H9 (cell line): ENCODE measurements at regions not wholly inside any gene's neighbourhood (a gene's known extent, or its start where the extent isn't known, plus 50 kb on each side); places are given as distances from the start of the nearest gene placed in this dataset.

ENCODE experiments used
- DNase-seq: peaks from one replicate; pipeline ENCODE4 v3.0.0-alpha.2; 2017
- H2AFZ ChIP-seq: one replicate; pipeline ENCODE4 v1.6.1; 2013; ENCODE audit warnings: mild to moderate bottlenecking, low read length, control low read depth, moderate library complexity
- H2AK5ac ChIP-seq: 2 replicates; pipeline ENCODE4 v1.6.1; 2013; ENCODE audit warnings: low read length, control low read depth, mixed read lengths; ENCODE audit not compliant: insufficient read length
- H2BK120ac ChIP-seq: one replicate; pipeline ENCODE4 v1.6.1; 2013; ENCODE audit warnings: low read depth, mild to moderate bottlenecking, low read length, control low read depth, inconsistent platforms; ENCODE audit not compliant: poor library complexity, severe bottlenecking
- H2BK12ac ChIP-seq: 2 replicates; pipeline ENCODE4 v1.6.1; 2013; ENCODE audit warnings: low read length, control low read depth, mixed read lengths, low read depth; ENCODE audit not compliant: insufficient read length
- H2BK15ac ChIP-seq: 2 replicates; pipeline ENCODE4 v1.6.1; 2013; ENCODE audit warnings: low read depth, low read length, control low read depth
- H2BK20ac ChIP-seq: one replicate; pipeline ENCODE4 v1.6.1; 2013; ENCODE audit warnings: low read depth, mild to moderate bottlenecking, low read length, control low read depth, inconsistent platforms; ENCODE audit not compliant: poor library complexity, severe bottlenecking
- H2BK5ac ChIP-seq: 2 replicates; pipeline ENCODE4 v1.6.1; 2013; ENCODE audit warnings: low read length, control low read depth, mixed read lengths; ENCODE audit not compliant: insufficient read length
- H3K14ac ChIP-seq: 2 replicates; pipeline ENCODE4 v1.6.1; 2013; ENCODE audit warnings: low read length, control low read depth; ENCODE audit not compliant: insufficient read depth
- H3K18ac ChIP-seq: 2 replicates; pipeline ENCODE4 v1.6.1; 2013; ENCODE audit warnings: low read depth, mild to moderate bottlenecking, mixed read lengths, low read length, control low read depth; ENCODE audit not compliant: insufficient read length
- H3K23ac ChIP-seq: 2 replicates; pipeline ENCODE4 v1.6.1; 2013; ENCODE audit warnings: low read length, control low read depth, mixed read lengths, low read depth; ENCODE audit not compliant: insufficient read length
- H3K23me2 ChIP-seq: 2 replicates; pipeline ENCODE4 v1.6.1; 2013; ENCODE audit warnings: low read depth, mild to moderate bottlenecking, mixed read lengths, low read length, control low read depth; ENCODE audit not compliant: insufficient read length, poor library complexity, severe bottlenecking
- H3K27ac ChIP-seq: 2 replicates; pipeline ENCODE4 v1.5.1; 2013; ENCODE audit warnings: low read length, control low read depth, mixed read lengths, low read depth; ENCODE audit not compliant: insufficient read length
- H3K27me3 ChIP-seq: 2 replicates; pipeline ENCODE4 v1.6.1; 2013; ENCODE audit warnings: low read length, control low read depth, inconsistent platforms; ENCODE audit not compliant: insufficient read depth
- H3K4ac ChIP-seq: 2 replicates; pipeline ENCODE4 v1.6.1; 2013; ENCODE audit warnings: low read depth, mild to moderate bottlenecking, control low read depth, inconsistent platforms, low read length, moderate library complexity
- H3K4me1 ChIP-seq: 2 replicates; pipeline ENCODE4 v1.6.1; 2013; ENCODE audit warnings: low read length, control low read depth, inconsistent platforms; ENCODE audit not compliant: insufficient read depth
- H3K4me2 ChIP-seq: 2 replicates; pipeline ENCODE4 v1.6.1; 2013; ENCODE audit warnings: low read length, control low read depth, mixed read lengths; ENCODE audit not compliant: insufficient read length, insufficient read depth
- H3K56ac ChIP-seq: 2 replicates; pipeline ENCODE4 v1.6.1; 2013; ENCODE audit warnings: low read depth, mild to moderate bottlenecking, mixed read lengths, low read length, control low read depth; ENCODE audit not compliant: insufficient read length
- H3K79me1 ChIP-seq: 2 replicates; pipeline ENCODE4 v1.6.1; 2013; ENCODE audit warnings: low read depth, mild to moderate bottlenecking, moderate library complexity, low read length, control low read depth, inconsistent platforms; ENCODE audit not compliant: insufficient read depth, poor library complexity, severe bottlenecking
- H3K79me2 ChIP-seq: 2 replicates; pipeline ENCODE4 v1.6.1; 2013; ENCODE audit warnings: low read length, control low read depth, inconsistent platforms; ENCODE audit not compliant: insufficient read depth
- H3K9ac ChIP-seq: 2 replicates; pipeline ENCODE4 v1.6.1; 2013; ENCODE audit warnings: low read length, control low read depth, mixed read lengths; ENCODE audit not compliant: insufficient read length; ENCODE audit errors: extremely low read depth
- H3K9me3 ChIP-seq: one replicate; pipeline ENCODE4 v1.6.1; 2013; ENCODE audit warnings: low read depth, low read length, inconsistent platforms; ENCODE audit not compliant: control insufficient read depth
- H3T11ph ChIP-seq: one replicate; pipeline ENCODE4 v1.6.1; 2013; ENCODE audit warnings: mild to moderate bottlenecking, low read length, control low read depth, inconsistent platforms
- H4K20me1 ChIP-seq: one replicate; pipeline ENCODE4 v1.6.1; 2013; ENCODE audit not compliant: control insufficient read depth, insufficient read length, insufficient read depth
- H4K5ac ChIP-seq: 2 replicates; pipeline ENCODE4 v1.6.1; 2013; ENCODE audit warnings: low read depth, mild to moderate bottlenecking, mixed read lengths, low read length, control low read depth; ENCODE audit not compliant: insufficient read length
- H4K8ac ChIP-seq: replicated peaks from 2 replicates; pipeline ENCODE4 v1.6.1; 2013; ENCODE audit warnings: low read length, control low read depth, mixed read lengths, low read depth; ENCODE audit not compliant: insufficient read length
- H4K91ac ChIP-seq: 2 replicates; pipeline ENCODE4 v1.6.1; 2013; ENCODE audit warnings: low read depth, mild to moderate bottlenecking, moderate library complexity, mixed read lengths, low read length, control low read depth; ENCODE audit not compliant: insufficient read length
- H3K27ac Mint-ChIP-seq, 3 experiments: 2 replicates in 2 of 3; 3 replicates in 1 of 3; pipeline ENCODE4 v1.8.0; 2020 to 2021; ENCODE audit warnings: mixed read lengths in 3 of 3, mild to moderate bottlenecking in 1 of 3, moderate library complexity in 1 of 3
- H3K27me3 Mint-ChIP-seq: 2 replicates; pipeline ENCODE4 v1.8.0; 2021; ENCODE audit warnings: low read depth, mild to moderate bottlenecking, moderate library complexity, mixed read lengths
- H3K36me3 Mint-ChIP-seq, 3 experiments: 2 replicates in 2 of 3; 3 replicates in 1 of 3; pipeline ENCODE4 v1.8.0; 2020 to 2021; ENCODE audit warnings: low read depth in 3 of 3, mixed read lengths in 3 of 3; ENCODE audit not compliant: insufficient read depth in 1 of 3
- H3K4me1 Mint-ChIP-seq, 2 experiments: 2 replicates each; pipeline ENCODE4 v1.8.0; 2020; ENCODE audit warnings: mixed read lengths in 2 of 2
- H3K4me3 Mint-ChIP-seq, 2 experiments: 2 replicates in 1 of 2; 3 replicates in 1 of 2; pipeline ENCODE4 v1.8.0; 2020 to 2021; ENCODE audit warnings: mild to moderate bottlenecking in 2 of 2, mixed read lengths in 2 of 2, moderate library complexity in 1 of 2
- H3K9me3 Mint-ChIP-seq, 2 experiments: 2 replicates in 1 of 2; 3 replicates in 1 of 2; pipeline ENCODE4 v1.8.0; 2020; ENCODE audit warnings: mild to moderate bottlenecking in 2 of 2, mixed read lengths in 2 of 2, moderate library complexity in 1 of 2
- CTCF ChIP-seq: fragments of 200-600 bp; sonication (generic); conservative IDR thresholded peaks from 3 replicates; pipeline ENCODE4 v1.8.0; 2021; ENCODE audit warnings: antibody characterized with exemption, mild to moderate bottlenecking
- WGBS: extraction: QIAGEN DNeasy Blood & Tissue Kit; methylation state at CpG from one replicate; pipeline ENCODE4 v1.1.7; 2013; ENCODE audit warnings: missing lambda C conversion rate, low lambda C conversion rate, mixed read lengths; ENCODE audit not compliant: insufficient read length; ENCODE audit errors: extremely low coverage; 5-methylcytosine and 5-hydroxymethylcytosine counted together

GRCh38 chr2:66324909-66325528, 109.9 kb upstream of the MEIS1 start:
- Mint-ChIP-seq H3K4me3 (no peak overlapping the region), H3K36me3 (no peaks in the 10 kb centered on the region), H3K9me3 (no peaks in the 10 kb centered on the region), H3K27me3 (no peaks in the 10 kb centered on the region), H3K27ac (no peak overlapping the region), H3K4me1 (peaks cover 29 to 30% of the 10 kb centered on the region in 2 experiments)
- H3K9me3 ChIP-seq, result no peaks in the 10 kb centered on the region
- no peak overlapping the region for H2AK5ac ChIP-seq
- H4K91ac ChIP-seq, result no peak overlapping the region
- no peak overlapping the region for H3K4ac ChIP-seq
- no peak overlapping the region for H2BK120ac ChIP-seq
- no peaks in the 10 kb centered on the region for H3K23me2 ChIP-seq
- H2BK5ac ChIP-seq, result no peak overlapping the region
- no peaks in the 10 kb centered on the region for H3K79me2 ChIP-seq
- H3K27me3 ChIP-seq, result no peaks in the 10 kb centered on the region
- H3K23ac ChIP-seq, result no peak overlapping the region
- H3K56ac ChIP-seq, result no peak overlapping the region
- no peak overlapping the region for H3K4me2 ChIP-seq
- no peak overlapping the region for H2AFZ ChIP-seq
- no peak for TF ChIP-seq CTCF
- peaks cover 3% of the 10 kb centered on the region; the same call in 1 of the 2 replicates for H3K4me1 ChIP-seq
- no peak overlapping the region for H3K9ac ChIP-seq
- no peak overlapping the region for H3T11ph ChIP-seq
- no peak overlapping the region for H2BK12ac ChIP-seq
- no CpG with 5 or more reads among the region's 4 CpGs for WGBS
- no peaks in the 10 kb centered on the region for H4K20me1 ChIP-seq
- DNase-seq, result no peak
- no peak overlapping the region for H2BK15ac ChIP-seq
- H3K79me1 ChIP-seq, result no peaks in the 10 kb centered on the region
- no peak overlapping the region for H4K8ac ChIP-seq
- H3K27ac ChIP-seq, result no peak overlapping the region
- no peak overlapping the region for H3K14ac ChIP-seq
- H2BK20ac ChIP-seq, result no peak overlapping the region
- no peak overlapping the region for H3K18ac ChIP-seq
- no peak overlapping the region for H4K5ac ChIP-seq
